ENCODE measurements at regions not wholly inside any gene's neighbourhood (a gene's known extent, or its start where the extent isn't known, plus 50 kb on each side); places are given as distances from the start of the nearest gene placed in this dataset.

- no peak for TF ChIP-seq ZFX (IDR thresholded peaks at IDR 0.05)
- TF ChIP-seq CTCF (conservative IDR thresholded peaks at IDR 0.05): no peak
- H3K27ac ChIP-seq: no peak overlapping the region
Measured at GRCh38 chr4:128378668-128379067, 91.1 kb upstream of the PGRMC2 start.

- no peak for TF ChIP-seq ZFX (IDR thresholded peaks at IDR 0.05)
- TF ChIP-seq CTCF (conservative IDR thresholded peaks at IDR 0.05): no peak
- no peak overlapping the region for H3K27ac ChIP-seq
Measured at GRCh38 chr4:128376958-128377357, 89.3 kb upstream of the PGRMC2 start.

- TF ChIP-seq CTCF (conservative IDR thresholded peaks at IDR 0.05) (no peak), ZFX (IDR thresholded peaks at IDR 0.05) (no peak)
- no peak overlapping the region for H3K27ac ChIP-seq
Measured at GRCh38 chr4:128376303-128376702, 88.7 kb upstream of the PGRMC2 start.

GRCh38 chr4:128373628-128374027 is 86.0 kb upstream of the PGRMC2 start:
- TF ChIP-seq CTCF (conservative IDR thresholded peaks at IDR 0.05) (no peak), ZFX (IDR thresholded peaks at IDR 0.05) (no peak)
- no peak overlapping the region for H3K27ac ChIP-seq

- no peak overlapping the region for H3K27ac ChIP-seq
- TF ChIP-seq CTCF (conservative IDR thresholded peaks at IDR 0.05): no peak
- TF ChIP-seq ZFX (IDR thresholded peaks at IDR 0.05): no peak
Measured at GRCh38 chr4:128371876-128372275, 84.3 kb upstream of the PGRMC2 start.

DNA sequence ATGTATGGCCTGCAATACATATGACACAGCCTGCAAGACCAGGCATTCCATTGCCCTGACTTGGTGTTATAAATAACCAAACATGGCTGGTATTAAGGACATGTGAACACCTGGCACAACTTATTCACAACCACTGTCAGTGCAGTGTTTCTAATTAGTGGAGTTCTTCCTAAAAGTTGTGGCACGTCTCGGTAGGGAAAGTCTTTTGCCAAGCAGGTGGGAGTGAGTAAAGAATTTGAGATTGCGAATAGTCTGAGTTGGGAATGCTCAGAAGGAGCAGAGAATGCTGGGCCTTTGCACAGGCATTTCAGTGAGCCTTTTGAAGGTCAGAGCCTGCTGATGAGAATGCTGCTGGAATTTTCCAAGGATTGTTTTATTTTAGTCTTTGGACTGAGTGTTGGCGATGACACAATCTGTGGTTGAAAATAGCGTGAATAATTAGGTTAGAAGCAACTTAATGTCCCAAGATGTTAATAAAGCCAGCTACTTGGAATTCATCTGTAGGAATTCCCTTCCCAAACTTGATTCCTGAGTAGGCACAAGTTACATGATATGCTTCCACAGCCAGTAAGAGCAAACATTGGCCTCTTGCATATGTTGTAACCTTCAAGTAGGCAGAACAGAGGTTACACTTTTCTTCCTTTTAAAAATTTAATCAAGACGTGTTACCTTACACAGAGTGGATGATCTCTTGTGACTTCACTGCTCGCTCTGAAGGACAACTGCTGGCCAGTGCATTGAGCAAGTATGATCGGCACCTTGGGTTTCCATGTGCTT is 83.6 kb upstream of the PGRMC2 start:
- H3K27ac ChIP-seq: no peak overlapping the region
- TF ChIP-seq ZFX (IDR thresholded peaks at IDR 0.05) (no peak), CTCF (conservative IDR thresholded peaks at IDR 0.05) (no peak)

DNA sequence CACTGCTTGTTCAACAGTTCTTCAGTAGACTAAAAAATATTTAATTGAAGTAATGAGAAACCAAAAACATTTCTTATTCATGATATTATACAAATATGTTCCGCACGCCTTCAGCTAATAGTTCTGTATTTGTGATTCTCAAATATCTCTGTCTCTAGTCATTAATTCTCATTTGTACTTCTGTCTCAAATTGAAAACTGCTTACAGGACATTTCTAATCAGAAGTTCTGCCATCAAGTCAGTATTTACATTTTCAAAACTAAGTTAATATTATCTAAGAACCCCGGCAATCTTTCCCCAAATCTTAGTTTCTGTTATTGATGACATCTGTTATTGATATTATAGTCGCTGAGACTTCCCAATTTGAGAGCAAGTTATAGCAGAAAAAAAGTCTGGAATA is 78.6 kb upstream of the PGRMC2 start:
- no peak overlapping the region for H3K27ac ChIP-seq
- no peak for TF ChIP-seq CTCF (conservative IDR thresholded peaks at IDR 0.05)
- no peak for TF ChIP-seq ZFX (IDR thresholded peaks at IDR 0.05)
